HCT116 (cell line): ENCODE measurements at regions not wholly inside any gene's neighbourhood (a gene's known extent, or its start where the extent isn't known, plus 50 kb on each side); places are given as distances from the start of the nearest gene placed in this dataset.

ENCODE experiments used
- ATAC-seq: fragments of 200-7000 bp; cut with Tn5 transposase; 2 replicates; pipeline ENCODE4 v1.9.1; 2020; ENCODE audit warnings: mild to moderate bottlenecking, moderate library complexity
- BruUV-seq: library from RNA; stranded (reverse); fragments of 400-500 nt; replicated peaks from 2 replicates; lab custom pipeline; 2021; lab: Mats Ljungman, UMichigan
- CTCF ChIA-PET: fragments of 300-600 bp; sonication (Branson Sonifier 250); formaldehyde crosslinking; loops from one replicate; lab custom pipeline; 2021; ENCODE audit warnings: antibody characterized with exemption; lab: Charles Lee
- POLR2A ChIA-PET: fragments of 300-600, 350-600 bp; sonication (Branson Sonifier 250); formaldehyde crosslinking; loops from one replicate; lab custom pipeline; 2021; ENCODE audit warnings: antibody characterized with exemption; lab: Charles Lee
- RAD21 ChIA-PET, 2 experiments: fragments of 300-600 bp; sonication (Branson Sonifier 250); formaldehyde crosslinking; loops; one replicate each; lab custom pipeline; 2023; ENCODE audit warnings: low total read pairs in 2 of 2; ENCODE audit not compliant: uncharacterized antibody in 2 of 2, unreplicated experiment in 2 of 2, low non-redundant PET in 1 of 2; lab: Charles Lee
- DNase-seq: peaks from one replicate; pipeline ENCODE4 v3.0.0-alpha.2; 2010; ENCODE audit warnings: low read depth, low spot score
- H2AFZ ChIP-seq: fragments of 200-600 bp; shearing (Covaris generic), sonication (generic); 2 replicates; pipeline ENCODE4 v1.6.1; 2017; ENCODE audit warnings: low read depth, mixed run types, mixed read lengths, antibody characterized with exemption, low read length; ENCODE audit not compliant: poor library complexity, severe bottlenecking
- H3K27ac ChIP-seq: 2 replicates; pipeline ENCODE4 v1.5.1; 2012; ENCODE audit warnings: low read depth, low read length
- H3K27me3 ChIP-seq: fragments of 200-600 bp; sonication (generic); 2 replicates; pipeline ENCODE4 v1.6.1; 2016; ENCODE audit warnings: mixed run types, low read length, mixed read lengths; ENCODE audit not compliant: insufficient read depth
- H3K36me3 ChIP-seq, 2 experiments: fragments of 200-500 bp in 1 of 2; fragments of 200-600 bp in 1 of 2; sonication (Bioruptor generic) in 1 of 2; sonication (generic) in 1 of 2; 2 replicates each; pipeline versions ENCODE4 v1.5.1 to v1.6.1; 2014 to 2016; ENCODE audit warnings: low read length in 2 of 2, inconsistent platforms in 1 of 2, mixed read lengths in 1 of 2, mixed run types in 1 of 2; ENCODE audit not compliant: insufficient read depth in 2 of 2, control insufficient read depth in 1 of 2
- H3K4me1 ChIP-seq, 2 experiments: fragments of 200-600 bp in 1 of 2; sonication (generic) in 1 of 2; 2 replicates each; pipeline versions ENCODE4 v1.5.1 to v1.6.1; 2012 to 2017; ENCODE audit warnings: low read length in 2 of 2, inconsistent platforms in 1 of 2, mild to moderate bottlenecking in 1 of 2, mixed read lengths in 1 of 2, mixed run types in 1 of 2, moderate library complexity in 1 of 2; ENCODE audit not compliant: insufficient read depth in 2 of 2, control insufficient read depth in 1 of 2
- H3K4me2 ChIP-seq: fragments of 200-600 bp; sonication (generic); 2 replicates; pipeline ENCODE4 v1.6.1; 2017; ENCODE audit warnings: mixed run types, low read length, mixed read lengths
- H3K4me3 ChIP-seq, 2 experiments: fragments of 200-600 bp in 1 of 2; sonication (generic) in 1 of 2; replicated peaks in 1 of 2; 2 replicates each; pipeline ENCODE4 v1.5.1; 2011 to 2016; ENCODE audit warnings: low read length in 2 of 2, control low read depth in 1 of 2, low read depth in 1 of 2, mild to moderate bottlenecking in 1 of 2, mixed read lengths in 1 of 2, mixed run types in 1 of 2
- H3K79me2 ChIP-seq: fragments of 200-600 bp; sonication (generic); 2 replicates; pipeline ENCODE4 v1.6.1; 2017; ENCODE audit warnings: mild to moderate bottlenecking, mixed run types, low read length, moderate library complexity, mixed read lengths; ENCODE audit not compliant: insufficient read depth
- H3K9ac ChIP-seq: fragments of 200-600 bp; sonication (generic); 2 replicates; pipeline ENCODE4 v1.6.1; 2016; ENCODE audit warnings: low read length, mixed read lengths
- H3K9me2 ChIP-seq: fragments of 200-600 bp; sonication (generic), shearing (Covaris generic); 2 replicates; pipeline ENCODE4 v1.6.1; 2017; ENCODE audit warnings: mixed run types, mild to moderate bottlenecking, moderate library complexity; ENCODE audit not compliant: insufficient read depth
- H3K9me3 ChIP-seq, 2 experiments: fragments of 200-500 bp in 1 of 2; fragments of 200-600 bp in 1 of 2; sonication (Bioruptor generic) in 1 of 2; sonication (generic) in 1 of 2; 2 replicates each; pipeline ENCODE4 v1.6.1; 2014 to 2017; ENCODE audit warnings: low read length in 2 of 2, mixed read lengths in 2 of 2, inconsistent platforms in 1 of 2, low read depth in 1 of 2, mild to moderate bottlenecking in 1 of 2, mixed run types in 1 of 2, moderate library complexity in 1 of 2; ENCODE audit not compliant: control insufficient read depth in 1 of 2, insufficient read depth in 1 of 2
- H4K20me1 ChIP-seq: fragments of 200-600 bp; sonication (generic), shearing (Covaris generic); 2 replicates; pipeline ENCODE4 v1.6.1; 2017; ENCODE audit warnings: mixed run types, mild to moderate bottlenecking, moderate library complexity; ENCODE audit not compliant: insufficient read depth
- EGR1 ChIP-seq: IDR thresholded peaks from 2 replicates; pipeline ENCODE4 v1.6.1; 2012; ENCODE audit warnings: low read depth
- ELF1 ChIP-seq: IDR thresholded peaks from 2 replicates; pipeline ENCODE4 v1.6.1; 2012; ENCODE audit warnings: low read depth, borderline replicate concordance
- EZH2phosphoT487 ChIP-seq: fragments of 200-600 bp; IDR thresholded peaks from 2 replicates; pipeline ENCODE4 v1.6.1; 2018; ENCODE audit warnings: antibody characterized with exemption, borderline replicate concordance
- FOSL1 ChIP-seq: IDR thresholded peaks from 2 replicates; pipeline ENCODE4 v1.6.1; 2012; ENCODE audit warnings: low read depth
- POLR2AphosphoS5 ChIP-seq: IDR thresholded peaks from 2 replicates; pipeline ENCODE4 v1.6.1; 2011; ENCODE audit warnings: mild to moderate bottlenecking, low read depth, low read length, moderate library complexity
- TCF7L2 ChIP-seq: IDR thresholded peaks from 2 replicates; pipeline ENCODE4 v1.7.0; 2011; ENCODE audit warnings: borderline replicate concordance, inconsistent platforms; ENCODE audit not compliant: insufficient read depth, insufficient read length; ENCODE audit errors: extremely low read depth
- YY1 ChIP-seq: IDR thresholded peaks from 2 replicates; pipeline ENCODE4 v1.6.1; 2011; ENCODE audit warnings: low read length, low read depth, moderate library complexity, mild to moderate bottlenecking; ENCODE audit not compliant: insufficient replicate concordance; ENCODE audit errors: extremely low read depth
- intact Hi-C: fragments of 100-400 bp; cut with micrococcal nuclease; formaldehyde crosslinking; loops from 2 replicates; pipeline ENCODE4 v1.10.0; 2022
- TF ChIP-seq, protein P1 (sequence below): IDR thresholded peaks from 2 replicates; pipeline ENCODE4 v1.6.1; 2012; ENCODE audit warnings: low read depth
- TF ChIP-seq, protein P2 (sequence below): IDR thresholded peaks from 2 replicates; pipeline ENCODE4 v1.6.1; 2012

DNA sequence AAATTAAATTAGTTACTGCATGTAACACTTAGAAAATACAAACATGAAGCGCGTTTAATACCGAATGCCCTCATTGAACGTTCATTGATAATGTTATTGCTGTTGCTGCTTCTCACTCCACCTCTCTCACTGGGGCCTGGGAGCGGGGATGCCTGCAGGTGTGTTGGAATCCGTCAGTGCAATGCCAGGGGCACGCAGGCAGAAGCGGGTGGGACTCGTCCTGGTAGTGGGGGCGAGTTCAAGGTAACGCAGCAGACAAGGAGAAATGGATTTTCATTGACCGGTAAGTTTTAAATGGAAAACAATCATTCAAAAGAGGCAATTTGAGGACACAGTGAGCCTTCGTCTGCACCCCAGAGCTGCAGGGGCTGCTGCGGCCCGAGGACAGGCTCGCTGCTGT is 71.2 kb upstream of the AFDN start (continued):
- TF ChIP-seq, protein P1, sequence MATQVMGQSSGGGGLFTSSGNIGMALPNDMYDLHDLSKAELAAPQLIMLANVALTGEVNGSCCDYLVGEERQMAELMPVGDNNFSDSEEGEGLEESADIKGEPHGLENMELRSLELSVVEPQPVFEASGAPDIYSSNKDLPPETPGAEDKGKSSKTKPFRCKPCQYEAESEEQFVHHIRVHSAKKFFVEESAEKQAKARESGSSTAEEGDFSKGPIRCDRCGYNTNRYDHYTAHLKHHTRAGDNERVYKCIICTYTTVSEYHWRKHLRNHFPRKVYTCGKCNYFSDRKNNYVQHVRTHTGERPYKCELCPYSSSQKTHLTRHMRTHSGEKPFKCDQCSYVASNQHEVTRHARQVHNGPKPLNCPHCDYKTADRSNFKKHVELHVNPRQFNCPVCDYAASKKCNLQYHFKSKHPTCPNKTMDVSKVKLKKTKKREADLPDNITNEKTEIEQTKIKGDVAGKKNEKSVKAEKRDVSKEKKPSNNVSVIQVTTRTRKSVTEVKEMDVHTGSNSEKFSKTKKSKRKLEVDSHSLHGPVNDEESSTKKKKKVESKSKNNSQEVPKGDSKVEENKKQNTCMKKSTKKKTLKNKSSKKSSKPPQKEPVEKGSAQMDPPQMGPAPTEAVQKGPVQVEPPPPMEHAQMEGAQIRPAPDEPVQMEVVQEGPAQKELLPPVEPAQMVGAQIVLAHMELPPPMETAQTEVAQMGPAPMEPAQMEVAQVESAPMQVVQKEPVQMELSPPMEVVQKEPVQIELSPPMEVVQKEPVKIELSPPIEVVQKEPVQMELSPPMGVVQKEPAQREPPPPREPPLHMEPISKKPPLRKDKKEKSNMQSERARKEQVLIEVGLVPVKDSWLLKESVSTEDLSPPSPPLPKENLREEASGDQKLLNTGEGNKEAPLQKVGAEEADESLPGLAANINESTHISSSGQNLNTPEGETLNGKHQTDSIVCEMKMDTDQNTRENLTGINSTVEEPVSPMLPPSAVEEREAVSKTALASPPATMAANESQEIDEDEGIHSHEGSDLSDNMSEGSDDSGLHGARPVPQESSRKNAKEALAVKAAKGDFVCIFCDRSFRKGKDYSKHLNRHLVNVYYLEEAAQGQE: no peak
- TF ChIP-seq ELF1: no peak
- TF ChIP-seq FOSL1: no peak
- TF ChIP-seq EGR1: no peak
- no peak for TF ChIP-seq EZH2phosphoT487
- TF ChIP-seq TCF7L2: no peak

DNA sequence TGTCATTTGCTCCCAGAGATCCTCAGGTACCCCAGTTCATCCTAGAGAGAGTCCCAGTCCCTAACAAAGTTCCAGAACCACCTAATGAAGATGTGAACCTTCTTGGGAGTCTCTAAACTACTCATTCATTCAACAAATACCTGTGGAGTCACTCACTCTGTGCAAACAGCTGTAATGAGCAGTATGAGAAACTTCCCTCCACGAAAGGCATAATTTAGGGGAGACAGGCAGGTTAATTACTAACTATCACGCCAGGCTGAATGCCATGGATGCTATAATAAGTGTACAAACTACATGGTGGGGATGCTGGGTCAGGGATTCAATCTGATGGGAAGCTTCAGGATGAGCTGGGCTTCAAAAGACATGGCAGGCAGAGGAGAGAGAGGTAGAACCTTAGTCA is 70.1 kb upstream of the AFDN start:
- no peak overlapping the region for H3K4me3 ChIP-seq
- intact Hi-C loops: no loop called here
- CTCF ChIA-PET: no interaction called here
- no peak for TF ChIP-seq YY1
- TF ChIP-seq EGR1: no peak
- TF ChIP-seq, protein P2, sequence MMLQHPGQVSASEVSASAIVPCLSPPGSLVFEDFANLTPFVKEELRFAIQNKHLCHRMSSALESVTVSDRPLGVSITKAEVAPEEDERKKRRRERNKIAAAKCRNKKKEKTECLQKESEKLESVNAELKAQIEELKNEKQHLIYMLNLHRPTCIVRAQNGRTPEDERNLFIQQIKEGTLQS: no peak
- TF ChIP-seq POLR2AphosphoS5: no peak
- TF ChIP-seq FOSL1: no peak
- TF ChIP-seq, all 23 proteins: peak for 0
- Histone ChIP-seq H3K27me3 (no peaks in the 10 kb centered on the region), H3K36me3 (no peaks in the 10 kb centered on the region), H3K79me2 (no peaks in the 10 kb centered on the region), H4K20me1 (no peaks in the 10 kb centered on the region), H3K9ac (no peak overlapping the region), H3K4me2 (no peak overlapping the region), H3K9me3 (no peaks in the 10 kb centered on the region), H3K4me1 (no peaks in the 10 kb centered on the region; a peak in 1 of 4 replicates), H3K9me2 (no peaks in the 10 kb centered on the region), H3K27ac (no peak overlapping the region), H2AFZ (no peak overlapping the region)
- no TSS peak for BruUV-seq
- DNase-seq: no peak
- ATAC-seq: no peak
- ChIA-PET RAD21 (no interaction called here), POLR2A (no interaction called here)
